IMR-90 (cell line): ENCODE measurements at regions not wholly inside any gene's neighbourhood (a gene's known extent, or its start where the extent isn't known, plus 50 kb on each side); places are given as distances from the start of the nearest gene placed in this dataset.

Experiments
- ATAC-seq: fragments of 200-7000 bp; cut with Tn5 transposase; 2 replicates; pipeline ENCODE4 v1.9.1; 2020; ENCODE audit warnings: low read depth, mild to moderate bottlenecking, moderate library complexity
- BruUV-seq: library from RNA; stranded (reverse); fragments of 400-500 nt; replicated peaks from 2 replicates; lab custom pipeline; 2021; lab: Mats Ljungman, UMichigan
- CTCF ChIA-PET: fragments of 300-600 bp; formaldehyde crosslinking; extraction: SDS; loops from one replicate; lab custom pipeline; 2021; ENCODE audit warnings: antibody characterized with exemption; lab: Yijun Ruan, JAX
- POLR2A ChIA-PET: fragments of 300-600 bp; sonication (Branson Sonifier 250); formaldehyde crosslinking; loops from one replicate; lab custom pipeline; 2022; ENCODE audit warnings: antibody characterized with exemption; ENCODE audit not compliant: unreplicated experiment; lab: Charles Lee
- DNase-seq: peaks from one replicate; pipeline ENCODE4 v3.0.0; 2013
- H2AFZ ChIP-seq: replicated peaks from 2 replicates; pipeline ENCODE3; 2013; ENCODE audit warnings: low read length, mild to moderate bottlenecking; ENCODE audit not compliant: poor library complexity
- H2AK5ac ChIP-seq: 2 replicates; pipeline ENCODE4 v1.6.1; 2013; ENCODE audit warnings: low read depth, low read length, inconsistent platforms
- H2AK9ac ChIP-seq: replicated peaks from 2 replicates; pipeline ENCODE3; 2013; ENCODE audit warnings: mild to moderate bottlenecking, low read depth, low read length, moderate library complexity; ENCODE audit not compliant: poor library complexity
- H2BK120ac ChIP-seq: 2 replicates; pipeline ENCODE4 v1.6.1; 2013; ENCODE audit warnings: low read depth, low read length, inconsistent platforms
- H2BK15ac ChIP-seq: 3 replicates; pipeline ENCODE4 v1.6.1; 2013; ENCODE audit warnings: low read depth, low read length, inconsistent platforms
- H2BK20ac ChIP-seq: 2 replicates; pipeline ENCODE4 v1.6.1; 2013; ENCODE audit warnings: low read depth, mild to moderate bottlenecking, inconsistent platforms, low read length, moderate library complexity
- H2BK5ac ChIP-seq: 2 replicates; pipeline ENCODE4 v1.6.1; 2013; ENCODE audit warnings: mild to moderate bottlenecking, low read depth, low read length, inconsistent platforms; ENCODE audit not compliant: poor library complexity, severe bottlenecking
- H3K14ac ChIP-seq: replicated peaks from 2 replicates; pipeline ENCODE4 v1.6.1; 2013; ENCODE audit warnings: low read depth, low read length, inconsistent platforms
- H3K18ac ChIP-seq: 2 replicates; pipeline ENCODE4 v1.6.1; 2013; ENCODE audit warnings: low read depth, low read length, control low read depth
- H3K23ac ChIP-seq: 2 replicates; pipeline ENCODE4 v1.6.1; 2013; ENCODE audit warnings: low read depth, low read length, inconsistent platforms
- H3K27ac ChIP-seq: 2 replicates; pipeline ENCODE4 v1.5.1; 2013; ENCODE audit warnings: mild to moderate bottlenecking, control low read depth, low read length; ENCODE audit not compliant: insufficient read depth
- H3K27me3 ChIP-seq: 2 replicates; pipeline ENCODE4 v1.6.1; 2013; ENCODE audit warnings: low read length; ENCODE audit not compliant: control insufficient read depth, insufficient read depth
- H3K36me3 ChIP-seq: 2 replicates; pipeline ENCODE4 v1.6.1; 2013; ENCODE audit warnings: low read length, mixed read lengths; ENCODE audit not compliant: control insufficient read depth, insufficient read depth
- H3K4ac ChIP-seq: 2 replicates; pipeline ENCODE4 v1.6.1; 2013; ENCODE audit warnings: low read depth, low read length, inconsistent platforms
- H3K4me1 ChIP-seq: 2 replicates; pipeline ENCODE4 v1.6.1; 2013; ENCODE audit warnings: low read length, mixed read lengths; ENCODE audit not compliant: control insufficient read depth, insufficient read depth
- H3K4me2 ChIP-seq: 2 replicates; pipeline ENCODE4 v1.6.1; 2013; ENCODE audit warnings: low read depth, mild to moderate bottlenecking, control low read depth, low read length, moderate library complexity
- H3K4me3 ChIP-seq: 2 replicates; pipeline ENCODE4 v1.5.1; 2013; ENCODE audit warnings: low read depth, mild to moderate bottlenecking, control low read depth, low read length, moderate library complexity; ENCODE audit not compliant: insufficient read depth
- H3K56ac ChIP-seq: 2 replicates; pipeline ENCODE4 v1.6.1; 2013; ENCODE audit warnings: low read length, inconsistent platforms; ENCODE audit not compliant: insufficient read depth; ENCODE audit errors: extremely low read depth
- H3K79me1 ChIP-seq, 2 experiments: 2 replicates each; pipeline ENCODE4 v1.6.1; 2013; ENCODE audit warnings: low read length in 2 of 2, inconsistent platforms in 1 of 2, low read depth in 1 of 2
- H3K9ac ChIP-seq: 2 replicates; pipeline ENCODE4 v1.6.1; 2013; ENCODE audit warnings: low read depth, low read length, control low read depth
- H3K9me1 ChIP-seq: 2 replicates; pipeline ENCODE4 v1.6.1; 2013; ENCODE audit warnings: low read length, inconsistent platforms; ENCODE audit not compliant: insufficient read depth
- H3K9me3 ChIP-seq: 2 replicates; pipeline ENCODE4 v1.6.1; 2013; ENCODE audit warnings: low read length; ENCODE audit not compliant: control insufficient read depth, insufficient read depth
- H4K20me1 ChIP-seq: 2 replicates; pipeline ENCODE4 v1.6.1; 2013; ENCODE audit warnings: low read length, inconsistent platforms; ENCODE audit not compliant: insufficient read depth
- H4K5ac ChIP-seq: 2 replicates; pipeline ENCODE4 v1.6.1; 2013; ENCODE audit warnings: mild to moderate bottlenecking, low read depth, low read length, control low read depth
- H4K8ac ChIP-seq, 2 experiments: 2 replicates each; pipeline ENCODE4 v1.6.1; 2013; ENCODE audit warnings: low read depth in 2 of 2, low read length in 2 of 2, control low read depth in 1 of 2, inconsistent platforms in 1 of 2
- H4K91ac ChIP-seq: 2 replicates; pipeline ENCODE4 v1.6.1; 2013; ENCODE audit warnings: low read depth, low read length, inconsistent platforms; ENCODE audit not compliant: insufficient read depth
- CEBPB ChIP-seq: IDR thresholded peaks from 2 replicates; pipeline ENCODE4 v1.6.1; 2012; ENCODE audit warnings: low read depth, low read length, improper control_type of control experiment
- FOS ChIP-seq: fragments of 150-350 bp; IDR thresholded peaks from 2 replicates; pipeline ENCODE4 v1.6.1; 2016; ENCODE audit warnings: low read depth, low read length
- POLR2A ChIP-seq: IDR thresholded peaks from 2 replicates; pipeline ENCODE4 v1.6.1; 2012; ENCODE audit warnings: mild to moderate bottlenecking, low read depth, low read length
- RFX5 ChIP-seq: IDR thresholded peaks from 2 replicates; pipeline ENCODE4 v1.8.0; 2012; ENCODE audit warnings: low read depth, mild to moderate bottlenecking, low read length, moderate library complexity
- WGBS, 2 experiments: methylation state at CpG; one replicate each; pipeline versions ENCODE4 v1.1.5 to v1.1.7; 2013; ENCODE audit warnings: missing lambda C conversion rate in 2 of 2; ENCODE audit not compliant: insufficient read length in 1 of 2; ENCODE audit errors: extremely low coverage in 2 of 2; 5-methylcytosine and 5-hydroxymethylcytosine counted together
- dilution Hi-C: fragments of 300-500 bp; cut with HindIII; formaldehyde crosslinking; loops from one replicate; pipeline ENCODE4 v1.14.3; 2018; ENCODE audit warnings: low sequenced_read_pairs; ENCODE audit not compliant: unreplicated experiment
- in situ Hi-C: fragments of 300-500 bp; cut with MboI; formaldehyde crosslinking; loops from 3 replicates; pipeline ENCODE4 v1.14.3; 2019; ENCODE audit warnings: low sequenced_read_pairs, inconsistent platforms, mixed read lengths
- intact Hi-C: fragments of 100-400 bp; cut with micrococcal nuclease; formaldehyde crosslinking; loops from 2 replicates; pipeline ENCODE4 v1.10.0; 2022

DNA sequence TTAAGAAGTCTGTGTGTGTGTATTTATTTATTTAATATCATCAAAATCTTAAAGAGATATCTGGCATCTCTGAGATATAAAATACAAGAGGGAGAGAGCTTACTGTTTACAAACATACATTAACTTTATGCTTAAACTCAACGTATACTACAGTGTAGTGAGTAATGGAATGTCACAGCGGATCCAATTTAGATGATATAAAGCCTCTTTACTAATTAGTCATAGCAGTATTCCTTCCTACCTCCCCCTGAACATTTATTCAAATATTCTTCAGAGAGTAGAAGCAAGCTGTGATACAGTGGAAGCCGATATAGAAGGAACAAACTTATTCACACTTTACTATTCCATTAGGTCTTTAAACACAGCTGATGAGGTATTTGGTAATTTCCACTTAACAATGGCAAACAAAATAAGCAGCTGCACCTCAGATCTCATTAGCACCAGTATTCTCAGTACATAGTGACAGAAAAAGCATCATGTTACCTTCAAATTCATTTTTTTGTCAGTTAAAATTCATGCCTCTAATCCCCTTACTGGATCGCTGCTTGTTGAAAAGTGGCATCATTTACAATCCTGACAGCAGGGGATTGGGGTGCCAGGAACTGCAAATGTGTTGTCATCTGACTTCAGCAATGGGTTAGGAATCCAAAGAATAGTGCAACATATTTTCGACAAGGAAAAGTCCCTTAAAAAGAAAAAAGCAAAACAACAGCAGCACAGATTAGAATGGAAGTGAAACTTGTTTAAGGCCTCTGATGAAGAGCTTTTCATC, 658.7 kb upstream of the EPHA5 start:
- in situ Hi-C loops (no loop called here), intact Hi-C loops (no loop called here)
- WGBS, 2 experiments, result no CpG with 5 or more reads among the region's 5 CpGs

More for the DNA sequence above, 658.7 kb upstream of the EPHA5 start:
- H2AK9ac ChIP-seq, result no peak overlapping the region
- no peaks in the 10 kb centered on the region; the same call in 1 of the 2 replicates for H3K9me3 ChIP-seq
- H3K18ac ChIP-seq, result no peak overlapping the region
- no peak overlapping the region for H3K4me3 ChIP-seq
- no peaks in the 10 kb centered on the region for H3K4me1 ChIP-seq
- ATAC-seq (no peak), DNase-seq (no peak)
- H3K27me3 ChIP-seq, result no peaks in the 10 kb centered on the region
- no peak overlapping the region for H3K23ac ChIP-seq
- no peak overlapping the region for H3K4ac ChIP-seq
- no peak overlapping the region for H4K5ac ChIP-seq
- no peak overlapping the region for H3K9ac ChIP-seq
- H2AFZ ChIP-seq, result no peak overlapping the region
- H3K4me2 ChIP-seq, result no peak overlapping the region
- no peaks in the 10 kb centered on the region for H3K9me1 ChIP-seq
- H2BK120ac ChIP-seq, result no peak overlapping the region
- H3K27ac ChIP-seq, result no peak overlapping the region
- no peak overlapping the region for H4K8ac ChIP-seq
- ChIA-PET POLR2A (no interaction called here), CTCF (no interaction called here)
- no peaks in the 10 kb centered on the region for H4K20me1 ChIP-seq
- no peak overlapping the region for H4K91ac ChIP-seq
- H2BK15ac ChIP-seq, result no peak overlapping the region
- no peak overlapping the region for H2AK5ac ChIP-seq
- H2BK20ac ChIP-seq, result no peak overlapping the region
- H3K36me3 ChIP-seq, result no peaks in the 10 kb centered on the region
- dilution Hi-C loops, result no loop called here
- no peak overlapping the region for H3K14ac ChIP-seq
- no peak overlapping the region for H3K56ac ChIP-seq
- no TSS peak for BruUV-seq
- H3K79me1 ChIP-seq, result no peaks in the 10 kb centered on the region
- H2BK5ac ChIP-seq, result no peak overlapping the region
- TF ChIP-seq CEBPB (no peak), FOS (no peak), POLR2A (no peak), RFX5 (no peak)
